DLD1 (cell line): ENCODE measurements at regions not wholly inside any gene's neighbourhood (a gene's known extent, or its start where the extent isn't known, plus 50 kb on each side); places are given as distances from the start of the nearest gene placed in this dataset.

Experiments used
- in situ Hi-C: cut with HindIII; loops from 2 replicates; pipeline ENCODE4 v1.10.0; 2017; ENCODE audit warnings: low sequenced_read_pairs

GRCh38 chr5:89034588-89034987 is 151.6 kb upstream of the MEF2C start:
- in situ Hi-C loops, result no loop called here

DNA sequence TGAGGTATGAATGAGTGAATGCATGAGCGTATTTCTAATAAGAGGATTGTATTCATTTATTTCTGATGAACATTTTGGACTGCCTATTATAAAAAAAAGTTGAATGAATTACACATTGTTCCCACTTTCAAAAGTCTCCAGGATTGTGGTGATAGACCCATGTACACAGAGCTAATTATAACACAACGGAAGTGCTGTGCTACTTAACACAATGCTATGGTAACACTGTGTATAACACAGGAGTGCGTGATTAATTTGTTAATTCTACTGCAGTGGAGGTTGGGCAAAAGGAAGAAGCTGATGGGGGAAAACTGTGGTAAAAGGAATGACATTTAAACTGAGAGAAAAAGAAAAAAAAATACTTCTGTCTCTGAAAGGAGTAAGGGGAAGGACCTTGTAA is 147.8 kb upstream of the MEF2C start:
- in situ Hi-C loops, result no loop called here

DNA sequence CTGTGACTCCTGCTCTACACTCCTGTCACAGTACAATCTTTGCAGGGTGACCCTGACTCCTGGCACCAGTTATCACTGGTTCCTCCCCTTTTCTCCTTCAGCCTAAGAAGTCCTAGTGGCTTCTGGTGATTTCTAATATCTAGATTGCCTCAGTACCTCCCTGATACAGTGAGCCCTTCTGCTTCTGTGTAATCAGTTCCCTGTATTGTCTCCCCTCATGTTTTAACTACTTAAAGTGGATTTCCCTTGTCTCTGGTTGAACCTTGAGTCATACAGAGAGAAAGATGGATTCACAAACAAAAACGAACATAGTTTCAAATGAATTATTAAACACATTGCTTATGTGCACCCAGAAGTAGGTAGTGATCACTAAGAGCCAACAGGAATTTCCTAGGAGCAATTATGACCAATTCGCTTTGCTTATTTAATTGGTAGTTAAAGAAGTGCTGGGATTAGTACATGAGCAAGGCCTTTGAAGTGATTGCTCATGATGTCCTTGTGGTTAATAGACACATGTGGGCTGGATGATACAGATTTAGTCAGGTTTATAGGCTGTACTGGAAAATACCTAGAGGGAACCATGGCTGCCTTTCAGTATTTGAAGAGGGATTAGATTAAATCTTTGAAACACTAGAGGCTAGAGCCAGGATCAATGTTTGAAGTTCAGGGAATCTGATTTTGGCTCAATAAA is 145.8 kb upstream of the MEF2C start:
- in situ Hi-C loops, result no loop called here

GRCh38 chr5:89024045-89024444 is 141.1 kb upstream of the MEF2C start:
- in situ Hi-C loops, result no loop called here

DNA sequence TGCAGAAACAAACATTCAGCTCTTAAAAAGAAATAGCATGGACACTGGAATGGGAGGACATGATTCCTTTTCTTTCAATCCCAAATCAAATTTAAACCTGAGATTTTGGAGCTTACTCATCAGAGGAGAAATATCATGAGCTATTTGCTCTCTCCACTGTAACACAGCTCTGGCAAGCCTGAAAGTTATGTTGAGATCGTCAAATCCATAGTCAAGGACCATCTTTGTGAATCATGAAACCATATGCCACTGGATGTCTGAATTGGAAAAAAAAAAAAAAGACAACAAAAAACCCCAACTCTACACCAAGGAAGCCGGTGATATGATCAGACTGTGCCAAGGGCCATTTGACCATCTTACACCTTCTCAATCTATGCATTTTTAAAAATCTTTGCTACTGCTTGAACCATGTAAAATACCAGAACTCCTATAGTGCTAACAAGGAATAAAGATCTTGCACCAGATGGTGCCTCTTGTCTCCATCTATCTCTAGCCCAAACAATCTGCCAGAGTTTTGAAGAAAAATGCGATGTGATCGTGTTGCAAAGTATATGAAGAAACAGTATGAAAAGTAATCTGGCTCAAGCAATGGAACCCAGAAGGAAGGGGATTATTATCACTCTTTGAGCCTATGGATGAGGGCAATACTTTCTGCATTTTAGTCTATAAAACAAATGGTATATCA is 138.1 kb upstream of the MEF2C start:
- in situ Hi-C loops, result no loop called here

GRCh38 chr5:89016741-89017303 is 133.8 kb upstream of the MEF2C start:
- in situ Hi-C loops, result no loop called here

DNA sequence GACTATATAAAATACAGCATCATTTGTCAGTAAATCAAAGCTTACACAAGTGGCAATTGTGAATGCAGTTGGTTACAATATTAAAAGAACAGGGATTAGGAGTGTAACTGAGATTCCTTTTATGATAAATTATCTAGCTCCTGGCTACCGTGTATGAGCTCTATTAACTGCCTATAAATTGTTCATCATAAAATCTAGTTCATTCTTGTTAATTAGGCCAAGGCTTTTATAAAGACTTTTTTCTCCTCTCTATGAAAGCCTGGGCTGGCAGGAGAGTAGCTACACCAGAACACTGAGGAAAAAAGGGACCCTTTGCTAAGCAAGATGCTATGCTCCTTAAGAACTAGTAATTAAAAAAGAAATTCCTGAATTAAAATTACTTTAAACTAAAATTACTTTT is 132.4 kb upstream of the MEF2C start:
- in situ Hi-C loops, result no loop called here

- in situ Hi-C loops, result no loop called here
Measured at GRCh38 chr5:89011778-89012711, 129.1 kb upstream of the MEF2C start.

- in situ Hi-C loops, result no loop called here
Measured at GRCh38 chr5:89010512-89010911, 127.5 kb upstream of the MEF2C start.

- in situ Hi-C loops, result no loop called here
Measured at GRCh38 chr5:89008291-89008690, 125.3 kb upstream of the MEF2C start.

- in situ Hi-C loops, result no loop called here
Measured at GRCh38 chr5:89005990-89006389, 123.0 kb upstream of the MEF2C start.

GRCh38 chr5:89004379-89004778 is 121.4 kb upstream of the MEF2C start:
- in situ Hi-C loops, result no loop called here

GRCh38 chr5:89003563-89004036 is 120.6 kb upstream of the MEF2C start:
- in situ Hi-C loops, result no loop called here

DNA sequence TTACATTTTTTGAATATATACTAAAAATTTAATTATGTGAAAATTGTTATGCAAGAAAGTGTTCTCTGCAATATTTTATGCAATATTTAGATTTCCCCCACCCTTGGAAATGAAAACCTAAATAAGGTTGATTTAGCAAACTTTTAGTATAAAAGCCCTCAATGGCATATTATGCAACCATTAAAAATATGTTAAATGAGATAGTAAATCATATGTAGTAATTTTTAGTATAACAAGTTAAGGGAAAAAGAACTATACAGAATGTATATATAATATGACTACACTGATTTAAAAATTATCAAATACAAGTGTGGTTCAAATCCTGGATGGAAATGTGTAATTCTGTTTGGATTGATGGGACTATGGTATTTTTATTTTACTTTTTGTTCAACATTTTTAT is 116.9 kb upstream of the MEF2C start:
- in situ Hi-C loops, result no loop called here

GRCh38 chr5:88997937-88998336 is 115.0 kb upstream of the MEF2C start:
- in situ Hi-C loops, result no loop called here

GRCh38 chr5:88984040-88984439 is 101.1 kb upstream of the MEF2C start:
- in situ Hi-C loops, result no loop called here

DNA sequence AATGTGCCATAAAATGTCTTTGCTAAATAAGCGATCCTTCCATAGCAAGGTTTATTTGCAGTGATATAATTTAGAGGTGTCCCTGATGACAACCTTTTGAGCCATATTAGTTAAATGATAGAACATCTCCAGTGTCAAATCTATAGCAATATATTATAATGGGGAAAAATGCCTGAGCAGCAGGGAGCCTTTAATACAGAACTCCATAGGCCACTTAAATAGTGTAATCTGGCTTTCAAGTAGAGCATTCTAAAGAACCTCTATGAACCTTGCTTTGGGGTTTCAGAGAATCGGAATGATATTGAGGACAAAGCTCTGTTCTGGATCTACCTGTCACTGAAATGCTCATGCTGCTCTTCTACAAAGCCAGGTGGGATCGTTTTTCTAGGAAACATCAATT is 96.7 kb upstream of the MEF2C start:
- in situ Hi-C loops, result no loop called here

- in situ Hi-C loops, result no loop called here
Measured at GRCh38 chr5:88979244-88979643, 96.3 kb upstream of the MEF2C start.

DNA sequence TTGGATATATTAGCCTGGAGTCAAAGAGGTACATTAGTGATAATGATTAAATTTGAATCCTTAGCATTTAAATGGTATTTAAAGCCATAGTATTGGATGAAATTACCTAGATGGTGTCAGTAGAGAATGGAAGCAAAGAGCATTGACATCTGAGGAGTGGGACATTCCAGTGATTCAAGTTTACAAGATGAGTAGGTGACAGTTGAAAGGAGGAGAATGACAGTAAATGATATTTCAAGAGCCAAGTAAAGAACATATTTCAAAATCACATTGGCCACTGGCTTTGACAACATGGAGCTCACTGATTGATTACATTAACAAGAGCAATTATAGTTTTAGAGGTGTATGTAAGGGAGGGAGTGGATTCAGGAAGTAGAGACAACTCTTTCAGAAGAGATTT is 93.9 kb upstream of the MEF2C start:
- in situ Hi-C loops, result no loop called here

- in situ Hi-C loops, result no loop called here
Measured at GRCh38 chr5:88967633-88968585, 84.9 kb upstream of the MEF2C start.
